PFSK-1 (cell line): ENCODE measurements at regions not wholly inside any gene's neighbourhood (a gene's known extent, or its start where the extent isn't known, plus 50 kb on each side); places are given as distances from the start of the nearest gene placed in this dataset.

Experiments
- FOXP2 ChIP-seq: optimal IDR thresholded peaks from 2 replicates; pipeline ENCODE3; 2011; ENCODE audit warnings: borderline replicate concordance, control low read depth, inconsistent platforms; ENCODE audit not compliant: insufficient read depth; ENCODE audit errors: extremely low read length, extremely low read depth
- POLR2AphosphoS5 ChIP-seq: IDR thresholded peaks from 2 replicates; pipeline ENCODE4 v1.6.1; 2012; ENCODE audit warnings: low read depth, mild to moderate bottlenecking, control low read depth, low read length, moderate library complexity
- SIN3A ChIP-seq: IDR thresholded peaks from 2 replicates; pipeline ENCODE4 v1.6.1; 2012; ENCODE audit warnings: mild to moderate bottlenecking, low read length, moderate library complexity, borderline replicate concordance; ENCODE audit not compliant: insufficient read depth
- TAF1 ChIP-seq: IDR thresholded peaks from 2 replicates; pipeline ENCODE4 v1.6.1; 2012; ENCODE audit warnings: low read length, control low read depth, borderline replicate concordance; ENCODE audit not compliant: insufficient read depth

DNA sequence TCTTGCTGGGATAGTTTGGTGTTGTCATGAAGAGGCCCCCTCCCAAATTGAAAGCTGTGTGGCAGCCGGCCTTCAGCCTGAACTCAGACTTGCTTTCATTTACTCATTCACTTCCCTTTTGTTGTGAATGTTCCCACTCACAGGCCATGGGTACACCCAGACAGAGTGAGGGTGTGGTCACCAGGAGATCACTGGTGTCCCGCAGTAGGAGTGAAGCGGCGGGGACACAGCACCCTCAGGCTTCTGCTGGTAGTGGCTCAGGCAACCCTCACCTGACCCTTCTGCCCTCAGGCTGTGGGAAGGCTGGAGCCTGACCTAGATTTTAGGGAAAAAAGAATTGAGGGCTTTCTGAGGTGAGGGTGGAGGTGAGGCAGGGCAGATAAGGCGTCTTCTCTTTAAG is 244.4 kb downstream of the SOX2 start:
- no peak for TF ChIP-seq POLR2AphosphoS5
- TF ChIP-seq SIN3A: no peak
- no peak for TF ChIP-seq FOXP2
- no peak for TF ChIP-seq TAF1
